Esophagus (tissue), 2 donors: ENCODE measurements at regions not wholly inside any gene's neighbourhood (a gene's known extent, or its start where the extent isn't known, plus 50 kb on each side); places are given as distances from the start of the nearest gene placed in this dataset.
"Not testable (repeated sequence)": the region's sequence is repeated elsewhere in the genome, so short reads cannot be mapped to it uniquely, and the experiment has no call there.

Source experiments
- H3K27ac ChIP-seq, 2 donors: one replicate each; pipeline ENCODE4 v1.5.1; 2013; ENCODE audit warnings: low read depth in 2 of 2, mild to moderate bottlenecking in 2 of 2, inconsistent platforms in 1 of 2, low read length in 1 of 2, moderate library complexity in 1 of 2
- H3K27me3 ChIP-seq, 2 donors: one replicate each; pipeline ENCODE4 v1.6.1; 2013; ENCODE audit warnings: low read length in 2 of 2, control low read depth in 1 of 2, mild to moderate bottlenecking in 1 of 2; ENCODE audit not compliant: insufficient read depth in 2 of 2, control insufficient read depth in 1 of 2
- H3K36me3 ChIP-seq, 2 donors: one replicate each; pipeline ENCODE4 v1.6.1; 2013; ENCODE audit warnings: low read length in 1 of 2; ENCODE audit not compliant: control insufficient read depth in 2 of 2, insufficient read depth in 2 of 2
- H3K4me1 ChIP-seq, 2 donors: one replicate each; pipeline ENCODE4 v1.6.1; 2013; ENCODE audit warnings: low read length in 1 of 2; ENCODE audit not compliant: control insufficient read depth in 2 of 2, insufficient read depth in 2 of 2
- H3K4me3 ChIP-seq, 2 donors: one replicate each; pipeline ENCODE4 v1.5.1; 2013; ENCODE audit warnings: low read length in 2 of 2, mild to moderate bottlenecking in 2 of 2, low read depth in 1 of 2, moderate library complexity in 1 of 2
- H3K9me3 ChIP-seq, 2 donors: one replicate each; pipeline ENCODE4 v1.6.1; 2013; ENCODE audit warnings: mild to moderate bottlenecking in 2 of 2, low read depth in 1 of 2, low read length in 1 of 2, moderate library complexity in 1 of 2; ENCODE audit not compliant: control insufficient read depth in 2 of 2, insufficient read depth in 1 of 2
- WGBS, 2 donors: extraction: QIAGEN DNeasy Blood & Tissue Kit; methylation state at CpG; one replicate each; pipeline ENCODE4 v1.1.7; 2013; 5-methylcytosine and 5-hydroxymethylcytosine counted together
- donor health status: healthy with polysubstance abuse.
- donor health status: Bipolar disorder and iron deficiency.

- no peak overlapping the region for H3K27ac ChIP-seq
- H3K36me3 ChIP-seq, result no peaks in the 10 kb centered on the region
- no peak overlapping the region for H3K4me3 ChIP-seq
- peaks cover 3% of the 10 kb centered on the region in 2 donors for H3K9me3 ChIP-seq
- no peaks in the 10 kb centered on the region for H3K4me1 ChIP-seq
- H3K27me3 ChIP-seq, result no peaks in the 10 kb centered on the region
- 34 to 39% methylated on average over 13 of the region's 13 CpGs for WGBS, 2 donors
Observed at GRCh38 chr2:90069290-90069894, 1377.9 kb downstream of the RPIA start.

GRCh38 chr2:90076311-90076710 lies 1384.8 kb downstream of the RPIA start:
- H3K4me1 ChIP-seq, result no peaks in the 10 kb centered on the region
- H3K36me3 ChIP-seq, result no peaks in the 10 kb centered on the region
- H3K4me3 ChIP-seq, result no peak overlapping the region
- H3K27ac ChIP-seq, result no peak overlapping the region
- 42 to 51% methylated on average over 3 of the region's 3 CpGs for WGBS, 2 donors
- no peaks in the 10 kb centered on the region for H3K9me3 ChIP-seq
- H3K27me3 ChIP-seq, result no peaks in the 10 kb centered on the region

GRCh38 chr2:90077948-90078347 lies 1386.5 kb downstream of the RPIA start:
- Histone ChIP-seq H3K36me3 (no peaks in the 10 kb centered on the region), H3K27ac (no peak overlapping the region), H3K9me3 (no peaks in the 10 kb centered on the region), H3K4me3 (no peak overlapping the region), H3K4me1 (no peaks in the 10 kb centered on the region), H3K27me3 (no peaks in the 10 kb centered on the region)
- 70 to 75% methylated on average over 2 of the region's 2 CpGs for WGBS, 2 donors

DNA sequence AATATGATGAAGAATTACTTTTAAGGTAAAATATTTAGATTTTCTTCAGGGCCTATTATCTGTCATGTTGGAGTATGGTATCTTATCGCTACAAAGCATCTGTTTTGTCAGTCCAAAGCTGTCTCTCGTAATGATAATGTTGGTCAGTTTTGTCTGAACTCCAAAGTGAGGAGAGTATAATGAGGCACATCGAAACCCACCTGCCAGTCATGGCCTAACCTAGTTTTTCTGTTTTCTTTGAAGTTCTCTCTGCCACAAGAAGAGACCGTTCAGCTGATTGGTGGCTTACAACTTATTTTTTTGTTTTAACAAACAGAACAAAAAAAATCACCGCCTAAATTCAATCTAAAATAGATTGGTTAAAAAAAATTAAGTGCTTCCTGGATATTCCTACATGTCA lies 1387.9 kb downstream of the RPIA start:
- Histone ChIP-seq H3K27me3 (no peaks in the 10 kb centered on the region), H3K36me3 (no peaks in the 10 kb centered on the region), H3K4me3 (no peak overlapping the region), H3K4me1 (no peaks in the 10 kb centered on the region), H3K9me3 (no peaks in the 10 kb centered on the region), H3K27ac (no peak overlapping the region)
- WGBS, 2 donors, result 64 to 66% methylated on average over 5 of the region's 5 CpGs

- not testable (repeated sequence) for H3K36me3 ChIP-seq, H3K9me3 ChIP-seq, H3K27ac ChIP-seq, H3K4me1 ChIP-seq, H3K27me3 ChIP-seq, H3K4me3 ChIP-seq
- WGBS, 2 donors, result 23 to 26% methylated on average over 2 of the region's 2 CpGs
Observed at GRCh38 chr2:90087792-90088191, 1396.3 kb downstream of the RPIA start.

DNA sequence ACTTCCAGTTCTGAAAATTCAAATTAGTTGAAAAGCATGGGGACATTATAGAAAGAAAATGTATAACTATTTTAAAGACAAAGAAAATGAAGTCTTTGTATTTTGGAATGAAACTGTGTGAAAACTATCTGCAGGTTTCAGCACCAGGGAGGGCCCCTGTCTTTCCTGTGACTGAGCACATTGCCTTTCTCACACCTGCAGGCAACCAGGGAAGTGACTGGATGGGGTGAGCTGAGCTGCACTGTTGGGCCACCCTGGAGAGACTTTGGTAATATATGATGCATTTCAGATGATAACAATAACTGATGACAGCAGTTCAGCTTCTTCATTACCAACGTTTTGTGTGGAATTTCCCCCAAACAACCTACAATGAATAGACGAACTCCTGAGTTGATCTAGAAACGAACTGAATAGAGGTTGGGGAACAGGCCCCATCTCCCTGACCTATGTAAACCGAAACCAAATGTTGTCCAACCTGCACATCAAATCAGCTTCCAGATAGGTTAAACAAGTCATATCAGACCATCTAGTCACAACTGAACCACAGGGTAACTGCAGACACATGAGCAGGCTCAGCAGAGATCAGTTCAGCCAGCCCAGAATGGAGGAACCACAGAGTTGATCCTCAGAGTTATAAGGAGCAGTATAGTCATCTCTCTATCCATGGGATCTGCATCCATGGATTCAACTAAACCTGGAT lies 1402.2 kb downstream of the RPIA start:
- not testable (repeated sequence) for H3K9me3 ChIP-seq, H3K4me3 ChIP-seq, H3K4me1 ChIP-seq, H3K27me3 ChIP-seq, H3K27ac ChIP-seq, H3K36me3 ChIP-seq
- 26 to 45% methylated on average over 2 to 3 of the region's 4 CpGs for WGBS, 2 donors

GRCh38 chr2:90097617-90098016 lies 1406.1 kb downstream of the RPIA start:
- H3K27ac ChIP-seq, H3K36me3 ChIP-seq, H3K9me3 ChIP-seq, H3K27me3 ChIP-seq, H3K4me1 ChIP-seq, H3K4me3 ChIP-seq: not testable (repeated sequence)
- WGBS, 2 donors, result 52 to 57% methylated on average over 4 of the region's 4 CpGs

DNA sequence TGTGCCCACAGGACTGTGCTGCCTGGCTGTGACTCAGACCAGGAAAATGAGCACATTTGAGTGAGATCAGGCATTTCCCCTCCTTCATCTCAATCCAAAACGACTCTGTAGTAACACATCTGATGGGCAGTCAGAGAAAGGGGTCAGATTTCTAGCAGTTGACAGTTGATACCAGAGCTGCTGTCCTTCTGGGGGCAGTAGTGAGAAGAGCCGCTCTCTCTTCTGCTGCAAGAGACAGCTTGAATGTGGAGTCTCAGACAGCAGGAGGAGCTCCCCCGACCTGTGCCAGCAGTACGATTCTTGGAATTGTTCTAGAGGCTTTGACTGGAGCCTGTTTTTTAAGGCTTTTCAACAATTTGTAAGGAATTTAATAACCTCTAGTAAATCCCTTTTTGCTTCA lies 1413.7 kb downstream of the RPIA start:
- 16 to 19% methylated on average over 4 of the region's 4 CpGs for WGBS, 2 donors
- H3K36me3 ChIP-seq, H3K4me3 ChIP-seq, H3K4me1 ChIP-seq, H3K9me3 ChIP-seq, H3K27ac ChIP-seq, H3K27me3 ChIP-seq: not testable (repeated sequence)

GRCh38 chr2:90123409-90123808 lies 1431.9 kb downstream of the RPIA start:
- H3K27me3 ChIP-seq, H3K9me3 ChIP-seq, H3K27ac ChIP-seq, H3K4me1 ChIP-seq, H3K4me3 ChIP-seq, H3K36me3 ChIP-seq: not testable (repeated sequence)
- 46 to 61% methylated on average over 4 of the region's 4 CpGs for WGBS, 2 donors

DNA sequence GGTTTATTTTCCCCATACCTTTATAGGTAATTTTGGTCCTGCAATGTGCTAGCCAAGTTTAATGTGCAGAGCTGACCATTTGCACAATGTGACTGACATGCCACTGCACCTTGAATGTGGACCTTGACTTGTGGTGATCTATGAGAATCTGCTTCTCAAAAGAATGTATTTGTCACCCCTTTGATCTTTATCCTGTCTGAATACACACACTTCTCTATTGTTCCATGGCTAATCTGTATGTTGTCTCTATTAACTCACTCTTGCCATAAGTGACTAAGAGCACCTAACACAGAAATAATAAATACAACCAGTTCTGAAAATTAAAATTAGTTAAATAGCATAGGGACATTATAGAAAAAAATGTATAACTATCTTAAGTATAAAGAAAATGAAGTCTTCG lies 1447.6 kb downstream of the RPIA start:
- H3K27ac ChIP-seq, H3K4me1 ChIP-seq, H3K36me3 ChIP-seq, H3K27me3 ChIP-seq, H3K9me3 ChIP-seq, H3K4me3 ChIP-seq: not testable (repeated sequence)
- 73 to 100% methylated on average over 1 of the region's 1 CpG for WGBS, 2 donors
